Fibroblast of pulmonary artery (primary cell): ENCODE measurements at regions not wholly inside any gene's neighbourhood (a gene's known extent, or its start where the extent isn't known, plus 50 kb on each side); places are given as distances from the start of the nearest gene placed in this dataset.
"Not testable (repeated sequence)": the region's sequence is repeated elsewhere in the genome, so short reads cannot be mapped to it uniquely, and the experiment has no call there.

Source experiments
- DNase-seq: peaks from one replicate; pipeline ENCODE4 v3.0.0-alpha.2; 2010; ENCODE audit warnings: low read depth
- H3K4me3 ChIP-seq: replicated peaks from 2 replicates; pipeline ENCODE4 v1.5.1; 2011; ENCODE audit warnings: low read depth, mild to moderate bottlenecking, control low read depth, low read length, moderate library complexity
- CTCF ChIP-seq: IDR thresholded peaks from 2 replicates; pipeline ENCODE4 v1.5.1; 2011; ENCODE audit warnings: mild to moderate bottlenecking, control low read depth, low read length, inconsistent platforms; ENCODE audit errors: missing control alignments

GRCh38 chrX:65588795-65589194 is 54.2 kb upstream of the LAS1L start:
- H3K4me3 ChIP-seq, result no peak overlapping the region
- no peak for TF ChIP-seq CTCF
- DNase-seq, result no peak

- TF ChIP-seq CTCF, result no peak
- H3K4me3 ChIP-seq, result peak overlapping the region; percentile 30
- peak; percentile 80 for DNase-seq
Measured at GRCh38 chrX:65587616-65588526, 53.3 kb upstream of the LAS1L start.

- TF ChIP-seq CTCF, result no peak
- peak; percentile 36 for DNase-seq
- no peak overlapping the region for H3K4me3 ChIP-seq
Measured at GRCh38 chrX:65586491-65586890, 51.9 kb upstream of the LAS1L start.

- H3K4me3 ChIP-seq, DNase-seq: not testable (repeated sequence)
Measured at GRCh38 chrX:65585226-65585625, 50.6 kb upstream of the LAS1L start.
